Urinary bladder (tissue), 3 donors: ENCODE measurements at regions not wholly inside any gene's neighbourhood (a gene's known extent, or its start where the extent isn't known, plus 50 kb on each side); places are given as distances from the start of the nearest gene placed in this dataset.

Experiments used
- DNase-seq: peaks from one replicate; pipeline ENCODE4 v3.0.0-alpha.2; 2015; ENCODE audit errors: extremely low spot score
- H3K27ac ChIP-seq: one replicate; pipeline ENCODE4 v1.5.1; 2013; ENCODE audit warnings: low read depth, mild to moderate bottlenecking, moderate library complexity
- H3K36me3 ChIP-seq: one replicate; pipeline ENCODE4 v1.6.1; 2013; ENCODE audit warnings: mild to moderate bottlenecking, moderate library complexity; ENCODE audit not compliant: insufficient read depth
- H3K4me1 ChIP-seq: one replicate; pipeline ENCODE4 v1.6.1; 2013; ENCODE audit warnings: mild to moderate bottlenecking, moderate library complexity; ENCODE audit not compliant: insufficient read depth
- H3K4me3 ChIP-seq: one replicate; pipeline ENCODE4 v1.5.1; 2013; ENCODE audit warnings: low read depth, low read length
- WGBS: extraction: QIAGEN DNeasy Blood & Tissue Kit; methylation state at CpG from one replicate; pipeline ENCODE4 v1.1.7; 2013; 5-methylcytosine and 5-hydroxymethylcytosine counted together
- donor health status: healthy with polysubstance abuse.
- donor health status: healthy.

GRCh38 chr15:72840114-72840513 lies 56.6 kb upstream of the ADPGK start:
- no peak overlapping the region for H3K27ac ChIP-seq
- H3K36me3 ChIP-seq, result no peaks in the 10 kb centered on the region
- H3K4me3 ChIP-seq, result no peak overlapping the region
- 75% methylated on average over 7 of the region's 7 CpGs for WGBS
- no peak for DNase-seq
- H3K4me1 ChIP-seq, result no peaks in the 10 kb centered on the region

GRCh38 chr15:72838311-72838731 lies 54.8 kb upstream of the ADPGK start:
- DNase-seq, result no peak
- H3K36me3 ChIP-seq, result no peaks in the 10 kb centered on the region
- 76% methylated on average over 5 of the region's 5 CpGs for WGBS
- no peak overlapping the region for H3K4me3 ChIP-seq
- H3K4me1 ChIP-seq, result no peaks in the 10 kb centered on the region
- H3K27ac ChIP-seq, result no peak overlapping the region

- DNase-seq, result no peak
- 76% methylated on average over 6 of the region's 6 CpGs for WGBS
- Histone ChIP-seq H3K4me3 (no peak overlapping the region), H3K36me3 (no peaks in the 10 kb centered on the region), H3K4me1 (no peaks in the 10 kb centered on the region), H3K27ac (no peak overlapping the region)
These were observed 53.2 kb upstream of the ADPGK start for GRCh38 chr15:72836676-72837330.

GRCh38 chr15:72835294-72835890 lies 51.8 kb upstream of the ADPGK start:
- H3K4me3 ChIP-seq, result no peak overlapping the region
- DNase-seq, result no peak
- no peaks in the 10 kb centered on the region for H3K4me1 ChIP-seq
- no peaks in the 10 kb centered on the region for H3K36me3 ChIP-seq
- H3K27ac ChIP-seq, result no peak overlapping the region

- 50% methylated on average over 2 of the region's 2 CpGs for WGBS
- DNase-seq, result no peak
- Histone ChIP-seq H3K27ac (no peak overlapping the region), H3K36me3 (no peaks in the 10 kb centered on the region), H3K4me1 (no peaks in the 10 kb centered on the region), H3K4me3 (no peak overlapping the region)
These were observed 50.0 kb upstream of the ADPGK start for GRCh38 chr15:72833561-72833960.
